DMS 273 treated with DMSO at 0.1 percent for 48 hours (cell line): ENCODE measurements at regions not wholly inside any gene's neighbourhood (a gene's known extent, or its start where the extent isn't known, plus 50 kb on each side); places are given as distances from the start of the nearest gene placed in this dataset.

Experiments used
- DNase-seq: peaks from one replicate; lab custom pipeline; 2025; lab: John Stamatoyannopoulos, UW

DNA sequence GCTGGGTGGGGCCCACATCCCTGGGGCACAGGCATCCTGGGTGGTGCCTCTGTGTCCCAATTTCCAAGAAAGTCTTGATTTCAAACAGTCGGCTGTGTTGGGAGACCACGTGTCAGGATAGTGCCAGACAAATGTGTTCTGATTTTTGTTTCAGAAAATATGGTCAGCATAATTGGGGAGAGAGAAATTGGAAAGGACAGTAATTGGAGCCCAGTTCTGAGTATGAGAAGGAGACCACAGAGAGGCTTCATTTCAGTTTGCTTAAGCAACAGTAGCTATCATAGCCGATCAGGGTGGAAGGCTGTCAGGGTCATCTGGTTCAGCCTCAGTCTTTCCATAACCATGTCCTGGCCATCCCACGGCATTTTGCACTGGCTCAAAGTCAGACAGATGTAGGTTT is 220.7 kb downstream of the CDC5L start:
- DNase-seq: no peak

DNA sequence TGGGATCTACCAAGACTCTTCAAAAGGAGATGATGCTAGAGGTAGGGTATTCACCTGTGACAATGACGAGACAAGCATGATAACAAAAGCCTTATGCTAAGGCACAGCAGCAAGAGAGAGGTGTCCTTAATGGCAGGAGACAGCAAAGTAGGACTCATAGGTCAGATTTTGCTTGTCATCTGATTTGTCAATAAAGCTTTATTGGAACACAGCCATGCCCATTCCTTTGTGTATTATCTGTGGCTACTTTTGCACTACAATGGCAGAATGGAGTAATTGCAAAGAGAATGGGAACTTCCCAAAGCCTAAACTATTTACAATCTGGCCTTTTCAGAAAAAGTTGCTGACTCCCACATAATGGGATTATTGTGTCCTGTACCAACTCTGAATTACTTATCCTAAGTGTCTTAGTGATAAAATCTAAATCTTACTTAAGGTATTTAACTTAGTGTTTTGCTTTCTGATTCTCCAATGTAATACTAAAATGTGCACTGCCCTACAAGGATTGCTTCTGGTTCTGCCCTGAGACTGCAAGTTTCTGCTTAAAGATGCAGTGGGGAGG is 221.6 kb downstream of the CDC5L start:
- no peak for DNase-seq

DNA sequence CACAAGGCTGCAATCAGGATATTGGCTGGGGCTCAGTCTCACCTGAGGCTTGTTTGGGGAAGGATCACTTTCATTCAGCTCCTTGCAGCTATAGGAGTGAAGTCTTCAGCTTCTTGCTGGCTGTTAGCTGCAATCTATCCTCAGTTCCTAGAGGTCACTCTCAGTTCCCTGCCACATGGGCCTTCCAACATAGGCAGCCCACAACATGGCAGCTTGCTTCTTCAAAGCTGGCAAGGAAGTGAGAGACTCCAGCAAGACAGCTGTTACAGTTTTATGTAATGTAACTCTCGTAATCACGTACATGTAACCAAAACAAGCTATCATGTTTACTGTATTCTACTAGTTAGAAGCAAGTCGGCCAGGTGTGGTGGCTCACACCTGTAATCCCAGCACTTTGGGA is 226.9 kb downstream of the CDC5L start:
- no peak for DNase-seq

DNA sequence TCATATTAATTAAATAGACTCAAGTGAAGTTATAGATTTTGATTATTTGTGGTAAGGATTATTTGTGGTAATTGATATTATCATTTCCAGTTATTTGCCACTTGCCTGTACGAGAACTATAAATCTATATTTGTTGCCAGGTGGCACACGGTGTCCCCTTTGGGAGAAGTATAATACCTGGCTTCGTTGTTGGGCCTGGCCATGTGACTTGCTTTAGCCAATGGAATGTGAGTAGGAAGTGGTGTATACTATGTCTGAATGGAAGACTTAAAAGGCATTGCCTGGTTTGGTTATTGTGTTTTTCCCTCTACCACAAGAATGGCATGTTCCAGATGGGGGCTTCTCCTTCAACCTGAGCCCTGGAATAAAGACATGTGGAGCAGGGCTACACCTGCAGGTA is 228.1 kb downstream of the CDC5L start:
- no peak for DNase-seq

DNA sequence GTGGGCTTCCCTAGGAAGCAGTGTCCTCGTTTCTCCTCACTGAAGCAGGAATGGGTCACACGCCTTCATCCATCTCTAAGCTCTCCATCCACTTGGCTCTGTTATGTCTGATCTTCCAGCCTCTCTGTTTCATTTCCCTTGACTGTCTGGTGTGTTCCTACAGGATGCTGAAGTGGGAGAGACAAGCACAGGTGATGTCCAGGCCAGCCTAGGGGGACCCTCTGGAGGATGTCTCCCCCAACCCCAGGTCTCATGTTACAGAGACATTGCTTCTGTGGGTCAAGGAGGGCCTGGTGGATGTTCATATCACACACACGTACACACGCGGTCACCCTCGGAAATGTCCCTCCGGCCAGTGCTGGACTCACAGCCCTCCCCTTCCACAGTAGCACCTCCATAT is 229.9 kb downstream of the CDC5L start:
- DNase-seq: no peak

DNA sequence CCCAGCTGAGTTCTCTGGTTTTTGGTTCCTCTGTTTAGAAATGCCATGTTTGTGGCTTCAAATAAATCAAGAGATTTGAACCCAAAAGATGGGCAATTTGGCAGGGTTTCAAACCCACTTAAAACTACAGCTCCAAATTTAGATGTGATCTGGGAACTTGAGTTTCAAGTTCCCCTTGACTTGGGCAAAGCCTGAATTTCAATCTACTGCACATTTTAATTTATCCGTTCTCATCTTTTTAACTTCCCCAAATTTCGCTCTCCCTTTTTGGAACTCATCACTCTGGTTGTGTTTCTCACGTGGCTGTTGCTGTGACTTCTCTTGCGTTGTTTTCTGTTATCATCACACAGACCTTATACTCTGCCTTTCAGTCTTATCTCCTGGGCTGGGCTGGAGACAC is 230.9 kb downstream of the CDC5L start:
- no peak for DNase-seq

DNA sequence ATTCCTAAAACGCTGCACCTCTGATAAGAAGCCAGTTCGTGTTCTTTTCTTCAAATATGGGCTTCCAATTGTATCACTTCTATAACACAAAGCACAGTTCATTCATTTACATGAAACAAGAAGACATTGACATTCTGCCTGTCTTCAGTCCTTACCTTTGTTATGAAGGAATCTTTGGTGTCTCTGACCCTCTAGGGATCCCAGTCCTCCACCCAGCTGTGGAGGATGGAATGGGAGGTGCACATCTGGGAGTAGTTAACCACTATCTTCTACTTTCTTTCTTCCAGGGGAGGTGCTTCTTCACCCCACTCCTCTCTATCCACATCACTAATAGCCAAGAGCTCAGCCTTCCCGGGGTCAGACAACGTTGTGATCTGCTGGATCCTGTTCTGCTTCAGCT is 233.4 kb downstream of the CDC5L start:
- DNase-seq: no peak

DNA sequence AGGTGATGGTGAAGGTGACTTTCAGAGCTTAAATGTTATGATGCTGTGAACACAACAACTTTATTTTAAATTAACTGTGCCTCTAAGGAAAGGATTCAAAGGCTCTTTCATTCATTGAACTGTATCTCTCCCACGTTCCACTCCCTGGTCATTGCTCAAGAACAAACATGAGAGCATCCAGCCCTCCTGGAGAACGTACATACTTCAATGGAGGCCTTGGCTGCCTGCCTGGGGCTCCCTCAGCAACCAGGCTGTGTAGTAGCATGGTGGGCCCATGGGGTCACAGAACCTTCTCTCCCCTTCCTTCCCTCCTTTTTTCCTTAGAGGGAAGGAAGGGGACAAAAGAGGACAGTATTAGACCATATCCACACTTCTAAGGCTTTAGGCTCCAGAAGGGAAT is 234.3 kb downstream of the CDC5L start:
- no peak for DNase-seq

DNA sequence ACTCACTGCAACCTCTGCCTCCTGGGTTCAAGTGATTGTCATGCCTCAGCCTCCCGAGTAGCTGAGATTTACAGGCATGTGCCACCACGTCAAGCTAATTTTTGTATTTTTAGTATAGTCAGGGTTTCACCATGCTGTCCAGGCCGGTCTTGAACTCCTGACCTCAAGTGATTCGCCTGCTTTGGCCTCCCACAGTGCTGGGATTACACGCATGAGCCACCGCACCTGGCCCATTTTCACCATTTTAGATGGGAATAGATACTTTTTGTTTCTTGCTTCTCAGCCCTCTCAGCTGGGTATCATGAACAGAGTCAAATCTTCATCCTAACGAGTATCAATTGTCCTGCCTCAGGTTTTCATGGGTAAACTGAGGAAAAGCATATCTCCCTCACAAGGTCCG is 235.0 kb downstream of the CDC5L start:
- no peak for DNase-seq

DNA sequence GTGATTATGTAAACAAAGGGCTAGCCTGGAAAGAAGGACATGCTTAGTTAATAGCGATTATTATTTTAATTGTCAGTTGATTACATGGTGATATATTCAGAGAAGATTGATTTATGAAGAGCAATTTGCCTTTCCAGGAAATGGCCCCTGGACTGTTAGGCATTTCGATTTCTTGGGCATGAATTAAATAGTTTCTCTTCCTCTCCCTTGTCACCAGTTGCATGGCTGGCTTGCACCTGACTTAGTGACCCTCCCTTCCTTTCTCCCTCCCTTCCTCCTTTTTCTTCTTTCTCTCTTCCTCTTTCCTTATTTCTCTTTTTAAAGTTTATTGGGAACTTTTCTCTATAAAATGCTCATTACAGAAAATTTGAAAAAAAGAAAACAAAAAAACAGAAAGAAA is 235.4 kb downstream of the CDC5L start:
- no peak for DNase-seq

DNA sequence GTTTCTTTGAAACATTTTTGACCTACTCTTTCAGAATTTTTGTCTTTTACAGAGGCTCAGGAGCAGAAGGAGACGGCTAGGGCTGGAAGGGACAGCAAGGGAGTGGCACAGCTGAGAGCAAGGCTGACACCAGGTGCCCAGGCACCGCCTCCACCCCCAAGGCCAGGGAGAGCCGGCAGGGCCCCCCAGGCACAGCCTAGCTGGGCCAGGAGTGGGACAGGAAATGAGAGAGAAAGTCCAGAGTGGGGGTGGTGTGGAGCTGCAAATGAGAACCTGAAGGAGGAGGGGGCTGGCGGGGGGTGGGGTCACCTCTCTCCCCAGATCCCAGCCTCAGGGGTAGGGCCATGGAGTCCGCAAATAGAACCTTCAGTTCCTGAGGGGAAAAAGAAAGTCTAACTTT is 236.7 kb downstream of the CDC5L start:
- DNase-seq: no peak

DNA sequence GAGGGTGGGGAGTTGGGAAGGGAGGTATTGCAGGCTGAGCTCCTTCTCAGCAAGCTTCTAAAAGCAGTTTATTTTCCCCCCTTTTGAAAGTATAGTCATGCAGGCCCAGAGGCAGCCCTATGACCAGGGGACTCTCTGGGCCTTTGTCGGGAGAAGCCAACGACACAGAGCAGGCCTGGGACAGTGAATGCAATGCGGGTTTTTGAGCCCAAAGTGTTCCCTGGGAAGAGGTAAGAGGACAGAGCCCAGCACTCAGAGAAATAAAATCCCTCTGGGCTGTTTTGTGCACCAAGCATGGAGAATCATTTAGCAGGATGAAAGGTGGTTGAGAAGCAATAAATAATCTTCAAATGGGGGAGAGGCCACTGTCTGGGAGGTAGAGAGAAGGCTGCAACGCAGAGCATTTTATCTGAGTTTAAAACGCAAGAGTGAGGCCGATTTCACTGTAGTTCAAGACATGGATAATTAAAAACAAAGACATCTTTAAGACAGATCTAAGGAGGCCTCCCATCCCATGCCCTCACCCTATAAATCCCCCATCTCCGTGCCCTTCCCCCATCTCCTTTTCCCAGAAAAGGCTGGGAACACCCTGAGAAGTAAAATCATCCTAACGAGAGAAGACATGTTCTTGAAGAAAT is 237.5 kb downstream of the CDC5L start:
- DNase-seq: no peak

DNA sequence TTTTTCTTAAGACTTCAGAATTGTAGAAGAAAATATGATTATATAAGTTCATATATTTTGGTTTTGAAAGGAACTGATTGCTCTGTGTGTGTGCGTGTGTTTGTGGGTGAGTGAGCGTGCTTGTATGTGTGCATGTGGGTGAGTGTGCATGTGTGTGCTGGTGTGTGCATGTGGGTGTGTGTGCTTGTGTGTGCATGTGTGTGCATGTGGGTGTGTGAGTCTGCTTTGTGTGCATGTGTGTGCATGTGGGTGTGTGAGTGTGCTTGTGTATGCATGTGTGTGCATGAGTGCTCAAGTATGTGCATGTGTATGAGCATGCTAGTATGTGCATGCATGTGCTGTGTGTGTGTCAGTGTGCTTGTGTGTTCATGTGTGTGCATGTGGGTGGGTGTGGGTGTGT is 238.5 kb downstream of the CDC5L start:
- DNase-seq: no peak

DNA sequence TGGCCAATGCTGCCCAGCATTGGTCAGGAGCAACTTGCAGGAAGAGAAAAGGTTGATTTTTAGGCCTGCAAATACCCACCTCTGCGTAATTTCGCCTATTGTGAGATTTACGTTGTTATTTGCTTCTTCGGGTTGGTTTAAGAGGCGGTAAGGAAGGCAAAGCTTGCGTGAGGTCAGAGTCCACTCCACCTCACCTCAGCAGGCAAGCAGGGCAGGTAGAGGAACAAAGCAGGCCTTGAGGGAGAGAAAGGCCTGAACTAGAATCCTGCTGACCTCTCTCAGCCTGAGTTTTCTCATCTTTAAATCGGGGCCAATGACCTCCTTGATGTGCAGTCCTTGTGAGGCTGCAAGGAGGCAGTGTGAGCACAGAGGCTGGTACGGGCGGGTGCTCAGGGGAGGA is 239.1 kb downstream of the CDC5L start:
- no peak for DNase-seq

DNA sequence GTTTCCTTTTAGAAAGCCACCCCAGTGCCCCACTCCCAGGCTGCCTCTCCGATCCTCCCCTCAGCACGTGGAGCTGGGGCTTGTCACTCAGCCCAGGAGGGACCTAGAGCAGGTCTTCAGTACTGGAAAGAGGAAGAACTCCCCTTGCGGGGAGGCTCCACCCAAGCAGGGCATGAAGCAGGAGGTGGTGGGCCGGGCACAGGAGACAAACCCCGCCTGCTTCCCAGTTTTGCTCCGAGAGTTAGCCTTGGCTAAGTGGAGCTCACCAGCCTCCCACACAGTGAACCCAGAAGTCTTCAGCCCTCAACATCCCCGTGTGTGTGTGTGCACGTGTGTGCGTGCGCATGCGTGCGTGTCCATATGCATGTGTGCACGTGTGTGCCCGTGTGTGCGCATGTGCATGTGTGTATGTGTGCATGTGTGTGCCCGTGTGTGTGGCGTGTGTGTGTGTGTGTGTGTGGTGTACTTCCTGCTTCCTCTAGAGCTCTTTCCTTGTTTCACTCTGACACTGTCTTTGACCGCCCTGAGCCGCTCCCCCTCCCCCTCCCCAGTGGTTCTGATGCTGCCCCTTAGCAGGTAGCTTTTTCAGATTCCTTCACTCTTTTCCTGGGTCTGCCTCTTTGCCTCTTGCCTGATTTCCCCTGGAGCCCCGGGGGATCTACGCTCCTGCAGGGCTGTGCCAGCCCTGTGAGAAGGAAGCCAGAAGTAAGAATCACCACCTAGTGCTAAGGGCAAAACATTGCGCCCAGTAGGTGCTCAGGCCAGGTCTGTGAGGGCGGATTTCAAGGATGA is 239.8 kb downstream of the CDC5L start:
- DNase-seq: no peak

DNA sequence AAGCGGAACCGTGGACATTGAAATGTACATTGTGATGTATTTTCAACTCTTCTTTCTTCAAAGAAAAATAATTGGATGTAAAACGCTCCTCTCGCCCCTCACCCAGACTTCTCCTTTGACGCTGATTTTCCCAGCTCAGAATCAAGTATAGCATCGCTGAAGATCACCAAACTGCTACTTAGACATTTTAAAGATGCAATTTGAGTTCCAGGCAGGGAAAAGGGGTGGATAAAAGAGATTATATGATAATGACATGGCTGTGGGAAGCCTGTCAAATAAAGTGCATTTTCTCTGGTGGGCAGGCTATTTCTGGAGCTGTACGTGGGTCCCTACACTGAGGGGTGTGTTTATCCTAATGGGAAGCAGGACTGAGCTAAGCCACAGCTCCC is 240.4 kb downstream of the CDC5L start:
- DNase-seq: no peak

DNA sequence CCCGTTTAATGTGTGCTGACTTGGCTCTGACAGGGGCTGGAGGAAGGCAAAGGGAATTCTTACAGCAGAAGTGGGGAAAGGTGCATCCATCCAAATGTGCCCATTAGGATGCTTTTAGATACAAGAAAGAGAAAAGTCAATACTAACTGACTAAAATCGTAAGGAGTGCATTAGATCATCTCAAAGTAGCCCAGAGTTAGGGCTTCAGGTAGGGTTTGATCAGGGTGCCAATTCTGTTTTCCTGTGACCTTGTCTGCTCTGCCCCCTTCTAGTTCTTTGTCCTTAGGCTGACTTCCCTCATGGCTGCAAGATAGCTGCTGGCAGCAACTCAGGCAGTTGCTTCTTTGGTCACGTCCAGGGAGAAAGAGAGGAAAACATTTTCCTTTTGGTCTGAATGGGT is 240.8 kb downstream of the CDC5L start:
- DNase-seq: no peak

DNA sequence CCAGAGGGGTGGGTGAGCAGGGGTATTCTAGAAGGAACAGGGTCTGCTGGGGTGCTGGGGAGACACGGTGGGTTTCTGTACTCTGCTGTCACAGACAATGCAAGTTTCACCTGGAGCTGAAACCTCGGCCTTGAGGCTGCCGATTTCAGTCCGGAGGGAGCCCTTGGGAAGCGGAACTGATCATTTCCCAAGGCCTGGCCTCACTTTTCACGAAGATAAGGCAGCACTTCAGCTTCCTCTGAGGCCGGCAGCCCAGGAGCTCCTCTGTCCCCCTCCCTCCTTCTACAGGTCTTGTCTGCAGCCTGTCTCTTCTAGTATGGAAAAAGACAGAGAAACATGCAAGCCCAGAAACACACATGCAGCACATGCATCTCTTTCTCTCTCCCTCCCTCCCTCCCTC is 242.1 kb downstream of the CDC5L start:
- no peak for DNase-seq

DNA sequence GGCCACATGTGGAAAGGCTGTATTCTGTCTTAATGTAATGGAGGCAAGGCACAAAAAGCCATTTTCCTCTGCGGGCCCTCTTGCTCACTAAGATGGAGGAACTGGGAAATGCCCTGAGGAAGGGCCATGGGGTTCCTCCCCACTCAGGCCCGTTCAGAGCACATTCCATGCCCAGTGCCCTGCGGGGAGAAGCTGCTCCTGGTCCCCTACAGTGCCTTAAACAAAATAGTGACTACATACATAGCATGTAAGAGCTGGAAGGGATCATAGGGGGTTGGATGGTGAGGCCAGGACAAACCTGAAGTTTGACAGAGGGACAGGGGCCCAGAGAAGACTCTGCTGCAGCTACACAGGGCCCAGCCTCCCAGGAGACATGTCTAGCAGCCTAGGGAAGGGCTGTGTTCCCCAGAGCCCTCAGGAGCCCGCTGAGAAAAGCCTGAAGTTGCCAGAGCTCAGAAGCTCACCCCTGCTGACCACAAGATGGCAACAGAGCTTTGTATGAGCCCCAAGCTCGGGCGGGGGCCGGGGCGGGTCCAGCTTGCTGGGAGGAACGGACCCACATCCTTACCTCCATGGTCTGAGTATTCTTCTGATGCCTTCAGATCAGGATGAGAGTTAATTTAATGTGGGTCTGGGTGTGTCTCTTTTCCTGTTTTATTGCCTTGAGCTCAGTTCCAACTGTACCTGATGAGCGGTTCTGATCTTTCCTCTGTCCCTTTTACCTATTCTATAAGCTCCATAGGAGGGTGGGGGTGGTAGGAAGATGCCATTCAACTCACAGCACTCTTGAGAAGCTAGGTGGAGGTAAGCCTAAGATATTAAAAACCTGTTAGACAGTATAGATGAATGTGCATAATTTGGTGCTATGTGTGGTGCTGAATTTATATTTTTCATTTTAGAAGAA is 242.9 kb downstream of the CDC5L start:
- DNase-seq: no peak

DNA sequence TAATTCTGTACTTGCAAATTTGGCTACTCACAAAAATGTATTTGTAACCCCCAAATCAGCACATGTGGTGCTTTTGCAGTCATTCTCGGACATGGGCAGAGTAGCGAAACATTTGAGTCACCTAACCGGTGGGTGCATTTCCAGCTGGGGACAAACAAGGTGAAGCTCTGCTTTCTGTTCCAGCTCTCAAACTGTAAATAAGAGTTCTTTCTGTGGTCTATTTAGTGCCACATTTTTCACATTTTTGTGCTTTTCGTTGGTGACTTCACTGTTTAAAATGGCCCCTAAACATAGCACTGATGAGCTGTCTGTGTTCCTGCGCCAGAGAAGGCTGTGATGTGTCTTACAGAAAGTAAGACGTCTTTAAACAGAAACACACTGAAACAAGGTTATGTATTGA is 244.5 kb downstream of the CDC5L start:
- DNase-seq: no peak

DNA sequence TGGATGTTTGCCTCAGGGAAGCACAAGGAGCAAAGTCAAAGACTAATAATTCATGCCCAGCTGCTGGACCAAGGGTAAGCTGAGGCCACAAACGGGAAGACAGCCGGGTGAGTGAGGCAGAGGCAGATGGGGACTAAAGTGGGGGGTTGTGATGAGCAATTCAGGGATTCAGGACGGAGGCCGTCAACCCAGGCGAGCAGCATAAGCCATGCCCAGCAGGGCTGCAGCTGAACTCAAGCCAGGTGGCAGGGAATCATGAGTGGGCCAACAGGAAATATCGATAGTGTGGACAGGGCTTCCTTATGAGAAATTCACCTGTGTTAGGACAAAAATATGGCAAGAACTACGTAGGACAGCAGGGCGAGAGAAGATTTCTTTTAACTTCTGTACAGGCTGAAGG is 246.8 kb downstream of the CDC5L start:
- DNase-seq: no peak

DNA sequence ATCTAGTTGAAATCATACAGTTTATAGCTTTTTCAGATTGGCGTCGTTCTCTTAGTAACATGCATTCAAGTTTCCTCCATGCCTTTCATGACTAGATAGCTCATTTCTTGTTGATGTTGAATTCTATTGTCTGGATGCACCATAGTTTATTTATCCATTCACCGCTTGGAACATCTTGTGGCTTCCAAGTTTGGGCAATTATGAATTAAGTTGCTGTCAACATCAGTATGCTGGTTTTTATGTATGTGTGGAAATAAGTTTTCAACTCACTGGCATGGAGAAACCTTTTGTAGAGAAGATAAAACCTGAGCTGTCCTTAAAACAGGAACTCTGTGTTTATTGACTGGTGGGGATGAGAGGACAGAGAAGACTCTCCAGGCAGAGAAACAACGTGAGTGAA is 248.0 kb downstream of the CDC5L start:
- DNase-seq: no peak
